ENCODE measurements at regions not wholly inside any gene's neighbourhood (a gene's known extent, or its start where the extent isn't known, plus 50 kb on each side); places are given as distances from the start of the nearest gene placed in this dataset.

GRCh38 chr4:12144051-12144450, 715.4 kb upstream of the HS3ST1 start:
- no peak overlapping the region for H3K4me2 ChIP-seq (ENCODE audit: low read length)
- H4K20me1 ChIP-seq (ENCODE audit: insufficient read depth): no peaks in the 10 kb centered on the region
- TF ChIP-seq TAF1 (IDR thresholded peaks at IDR 0.05; ENCODE audit: low read depth) (no peak), POLR2AphosphoS5 (IDR thresholded peaks at IDR 0.05) (no peak), RAD21 (conservative IDR thresholded peaks at IDR 0.05) (no peak), MXI1 (conservative IDR thresholded peaks at IDR 0.05; ENCODE audit: poor library complexity, severe bottlenecking) (no peak), SMC3 (conservative IDR thresholded peaks at IDR 0.05; ENCODE audit: poor library complexity) (no peak), EP300 (conservative IDR thresholded peaks at IDR 0.05; ENCODE audit: poor library complexity, severe bottlenecking) (no peak), REST (IDR thresholded peaks at IDR 0.05; ENCODE audit: borderline replicate concordance) (no peak), EZH2 (IDR thresholded peaks at IDR 0.05; ENCODE audit: borderline replicate concordance, insufficient read depth, low read length, poor library complexity, severe bottlenecking) (no peak), CTCF (IDR thresholded peaks at IDR 0.05; ENCODE audit: poor library complexity, severe bottlenecking) (no peak)
- H2AFZ ChIP-seq (ENCODE audit: low read depth, low read length): no peak overlapping the region
- no peaks in the 10 kb centered on the region for H3K27me3 ChIP-seq (ENCODE audit: insufficient read depth, low read depth, low read length)
- H3K9ac ChIP-seq (ENCODE audit: low read length): no peak overlapping the region
- no peaks in the 10 kb centered on the region for H3F3A ChIP-seq (ENCODE audit: insufficient read depth, low read length, poor library complexity, severe bottlenecking)
- no peak overlapping the region for H3K4me3 ChIP-seq (ENCODE audit: low read length)
- H3K27ac ChIP-seq (ENCODE audit: low read length): no peak overlapping the region
- H3K9me3 ChIP-seq (ENCODE audit: low read length): no peaks in the 10 kb centered on the region
- H3K9me2 ChIP-seq (ENCODE audit: insufficient read depth, low read length): no peaks in the 10 kb centered on the region
- H3K36me3 ChIP-seq (ENCODE audit: insufficient read depth, low read length): no peaks in the 10 kb centered on the region
- H3K79me2 ChIP-seq (replicated peaks; ENCODE audit: insufficient read depth, low read length): no peaks in the 10 kb centered on the region

- H3K36me3 ChIP-seq (ENCODE audit: insufficient read depth, low read length): no peaks in the 10 kb centered on the region
Measured at GRCh38 chr4:12140864-12141263, 712.2 kb upstream of the HS3ST1 start.

GRCh38 chr4:12139296-12139695, 710.6 kb upstream of the HS3ST1 start:
- Histone ChIP-seq H3K27ac (ENCODE audit: low read length) (no peak overlapping the region), H3K9me3 (ENCODE audit: low read length) (no peaks in the 10 kb centered on the region), H3K4me3 (ENCODE audit: low read length) (no peak overlapping the region), H3F3A (ENCODE audit: insufficient read depth, low read length, poor library complexity, severe bottlenecking) (no peaks in the 10 kb centered on the region), H3K9ac (ENCODE audit: low read length) (no peak overlapping the region), H2AFZ (ENCODE audit: low read depth, low read length) (no peak overlapping the region), H3K36me3 (ENCODE audit: insufficient read depth, low read length) (no peaks in the 10 kb centered on the region), H3K9me2 (ENCODE audit: insufficient read depth, low read length) (no peaks in the 10 kb centered on the region), H3K79me2 (replicated peaks; ENCODE audit: insufficient read depth, low read length) (no peaks in the 10 kb centered on the region), H4K20me1 (ENCODE audit: insufficient read depth) (no peaks in the 10 kb centered on the region), H3K27me3 (ENCODE audit: insufficient read depth, low read depth, low read length) (no peaks in the 10 kb centered on the region), H3K4me2 (ENCODE audit: low read length) (no peak overlapping the region)
- TF ChIP-seq RAD21 (conservative IDR thresholded peaks at IDR 0.05) (no peak), EP300 (conservative IDR thresholded peaks at IDR 0.05; ENCODE audit: poor library complexity, severe bottlenecking) (no peak), EZH2 (IDR thresholded peaks at IDR 0.05; ENCODE audit: borderline replicate concordance, insufficient read depth, low read length, poor library complexity, severe bottlenecking) (no peak), TAF1 (IDR thresholded peaks at IDR 0.05; ENCODE audit: low read depth) (no peak), MXI1 (conservative IDR thresholded peaks at IDR 0.05; ENCODE audit: poor library complexity, severe bottlenecking) (no peak), SMC3 (conservative IDR thresholded peaks at IDR 0.05; ENCODE audit: poor library complexity) (no peak), CTCF (IDR thresholded peaks at IDR 0.05; ENCODE audit: poor library complexity, severe bottlenecking) (no peak), POLR2AphosphoS5 (IDR thresholded peaks at IDR 0.05) (no peak), REST (IDR thresholded peaks at IDR 0.05; ENCODE audit: borderline replicate concordance) (no peak)

More at GRCh38 chr4:12140864-12141263, 712.2 kb upstream of the HS3ST1 start:
- no peaks in the 10 kb centered on the region for H4K20me1 ChIP-seq (ENCODE audit: insufficient read depth)
- no peaks in the 10 kb centered on the region for H3K9me3 ChIP-seq (ENCODE audit: low read length)
- H3K4me3 ChIP-seq (ENCODE audit: low read length): no peak overlapping the region
- H3F3A ChIP-seq (ENCODE audit: insufficient read depth, low read length, poor library complexity, severe bottlenecking): no peaks in the 10 kb centered on the region
- no peaks in the 10 kb centered on the region for H3K79me2 ChIP-seq (replicated peaks; ENCODE audit: insufficient read depth, low read length)
- H3K9me2 ChIP-seq (ENCODE audit: insufficient read depth, low read length): no peaks in the 10 kb centered on the region
- no peak overlapping the region for H3K27ac ChIP-seq (ENCODE audit: low read length)
- no peak overlapping the region for H3K4me2 ChIP-seq (ENCODE audit: low read length)
- no peak overlapping the region for H3K9ac ChIP-seq (ENCODE audit: low read length)
- no peaks in the 10 kb centered on the region for H3K27me3 ChIP-seq (ENCODE audit: insufficient read depth, low read depth, low read length)
- no peak for TF ChIP-seq POLR2AphosphoS5 (IDR thresholded peaks at IDR 0.05)
- no peak for TF ChIP-seq RAD21 (conservative IDR thresholded peaks at IDR 0.05)
- H2AFZ ChIP-seq (ENCODE audit: low read depth, low read length): no peak overlapping the region
